ENCODE measurements at regions not wholly inside any gene's neighbourhood (a gene's known extent, or its start where the extent isn't known, plus 50 kb on each side); places are given as distances from the start of the nearest gene placed in this dataset.

- TF ChIP-seq ZNF384 (IDR thresholded peaks at IDR 0.05) (no peak), L3MBTL2 (conservative IDR thresholded peaks at IDR 0.05) (no peak), LEF1 (IDR thresholded peaks at IDR 0.05; ENCODE audit: borderline replicate concordance) (no peak), SUZ12 (IDR thresholded peaks at IDR 0.05) (no peak), TARDBP (IDR thresholded peaks at IDR 0.05) (no peak), ELF4 (IDR thresholded peaks at IDR 0.05) (no peak), SP1 (IDR thresholded peaks at IDR 0.05) (no peak), CTBP1 (IDR thresholded peaks at IDR 0.05; ENCODE audit: borderline replicate concordance) (no peak), FOXM1 (IDR thresholded peaks at IDR 0.05; ENCODE audit: borderline replicate concordance) (no peak)
Measured at GRCh38 chr6:51450958-51451357, 632.3 kb downstream of the TFAP2B start.
